ENCODE measurements at regions not wholly inside any gene's neighbourhood (a gene's known extent, or its start where the extent isn't known, plus 50 kb on each side); places are given as distances from the start of the nearest gene placed in this dataset.
"Not testable (repeated sequence)": the region's sequence is repeated elsewhere in the genome, so short reads cannot be mapped to it uniquely, and the experiment has no call there.

DNA sequence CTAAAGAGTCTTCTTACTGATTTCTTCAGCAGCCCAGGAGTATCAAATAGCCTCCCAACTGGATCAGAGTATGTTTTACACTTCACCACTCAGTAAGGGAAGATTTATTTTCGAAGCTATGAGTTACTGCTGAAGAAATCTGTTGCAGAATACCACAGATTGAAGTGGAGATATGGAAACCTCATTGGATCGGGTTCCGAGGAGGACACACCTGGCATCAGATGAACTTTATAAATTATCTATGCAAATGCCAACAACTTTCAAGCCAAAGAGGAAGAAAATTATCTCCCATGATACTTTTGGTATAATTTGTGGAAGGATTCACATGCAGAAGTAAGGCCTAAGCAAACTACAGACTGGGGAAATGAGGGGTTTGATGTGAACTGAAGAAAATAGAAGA, 515.9 kb upstream of the NDST4 start:
- no peak for DNase-seq (ENCODE audit: low spot score)

DNA sequence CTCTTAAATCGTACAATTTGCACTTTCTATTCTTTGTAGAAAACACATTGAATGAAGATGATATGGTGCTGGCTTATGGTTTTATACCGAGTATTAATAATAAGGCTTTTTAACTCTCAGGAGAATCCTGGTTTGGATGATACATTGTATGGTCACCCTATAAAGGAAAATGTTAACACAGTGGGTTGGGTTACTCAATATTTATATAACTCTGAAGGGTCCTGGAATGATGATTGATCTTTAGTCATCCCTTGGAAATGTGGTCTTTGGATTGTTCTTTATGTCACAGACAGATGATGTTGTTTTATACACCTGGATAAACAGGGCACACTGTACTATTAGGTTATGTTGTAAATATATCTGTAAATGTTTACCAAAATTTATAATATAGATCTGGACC, 496.2 kb upstream of the NDST4 start:
- DNase-seq (ENCODE audit: low spot score) = no peak

DNA sequence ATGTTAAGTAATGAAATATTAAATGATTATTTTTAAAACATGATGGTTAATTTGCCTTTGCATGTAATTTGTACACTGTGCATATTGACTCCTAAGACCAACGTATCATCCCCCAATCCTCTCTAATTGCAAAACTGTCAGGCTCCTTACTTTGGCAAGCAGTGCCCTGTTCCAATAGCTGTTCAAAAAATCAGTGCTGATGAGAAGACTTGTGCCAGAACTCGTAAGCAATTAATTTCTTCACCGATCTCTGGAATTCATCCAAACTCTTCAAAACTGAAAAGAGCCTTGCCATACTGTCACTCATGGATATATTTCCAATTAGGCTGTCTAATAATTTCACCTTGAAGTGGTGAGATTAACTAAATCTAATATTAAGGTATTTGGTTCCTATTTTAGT, 493.9 kb upstream of the NDST4 start:
- DNase-seq (ENCODE audit: low spot score) = no peak

DNA sequence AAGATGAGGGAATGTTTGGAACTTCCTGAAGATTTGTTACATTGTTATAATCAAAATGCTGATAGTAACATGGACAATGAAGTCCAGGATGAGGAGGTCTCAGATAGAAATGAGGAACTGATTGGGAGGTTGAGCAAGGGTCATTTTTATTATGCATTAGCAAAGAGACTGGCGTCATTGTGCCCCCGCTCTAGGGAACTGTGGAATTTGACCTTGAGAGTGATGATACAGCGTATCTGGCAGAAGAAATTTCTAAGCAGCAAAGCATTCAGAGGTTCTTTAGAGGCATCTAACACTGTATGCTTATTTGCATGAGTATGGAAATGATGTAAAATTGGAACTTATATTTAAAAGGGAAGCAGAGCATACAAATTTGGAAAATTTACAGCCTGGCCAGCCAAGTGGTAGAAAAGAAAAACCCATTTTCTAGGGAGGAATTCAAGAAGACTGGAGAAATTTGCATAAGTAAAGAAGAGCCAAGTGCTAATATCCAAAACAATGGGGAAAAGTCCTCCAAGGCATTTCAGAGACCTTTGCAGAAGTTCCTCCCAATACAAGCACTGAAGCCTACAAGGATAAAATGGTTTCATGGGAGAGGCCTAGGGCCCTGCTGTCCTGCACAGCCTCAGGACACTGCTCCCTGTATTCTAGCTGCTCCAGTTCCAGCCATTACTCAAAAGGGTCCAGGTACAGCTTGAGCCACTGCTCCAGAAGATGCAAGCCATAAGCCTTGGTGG, 483.0 kb upstream of the NDST4 start:
- no peak for DNase-seq (ENCODE audit: low spot score)

DNA sequence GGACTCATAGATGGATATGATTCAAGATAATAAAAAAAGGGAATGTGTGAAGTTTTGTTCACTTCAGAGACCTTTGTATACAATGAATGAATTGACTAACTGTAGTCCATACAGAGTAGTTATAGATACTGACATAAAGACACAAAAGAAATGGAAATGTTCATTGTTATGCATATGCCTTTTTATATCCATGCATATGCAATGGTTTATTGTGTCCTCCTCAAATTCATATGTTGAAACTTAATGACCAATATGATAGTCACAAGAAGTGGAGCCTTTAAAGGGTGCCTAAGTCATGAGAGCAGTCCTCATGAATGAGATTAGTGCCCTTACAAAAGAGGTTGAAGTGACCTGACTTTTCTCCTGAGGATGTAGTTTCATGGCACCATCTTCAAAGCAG, 467.5 kb upstream of the NDST4 start:
- DNase-seq (ENCODE audit: low spot score) = no peak

DNA sequence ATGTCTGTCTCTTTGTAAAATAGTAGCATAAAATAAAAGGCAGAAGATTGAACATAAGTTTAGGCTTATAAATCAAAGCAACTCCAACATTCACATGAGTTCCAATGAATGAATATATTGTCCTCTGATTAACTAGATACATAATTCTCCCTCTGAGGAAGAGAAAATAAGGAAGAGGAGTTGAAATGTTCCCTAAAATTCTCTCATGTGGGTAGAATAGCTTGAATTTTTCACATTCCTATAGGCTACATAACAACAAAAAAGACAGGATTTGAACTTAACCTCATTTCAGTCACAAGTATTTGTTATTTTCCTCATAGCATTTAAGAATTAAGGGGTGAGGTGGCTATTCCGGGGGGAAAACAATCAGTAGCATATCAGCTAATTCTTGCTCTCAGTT, 462.4 kb upstream of the NDST4 start:
- no peak for DNase-seq (ENCODE audit: low spot score)

DNA sequence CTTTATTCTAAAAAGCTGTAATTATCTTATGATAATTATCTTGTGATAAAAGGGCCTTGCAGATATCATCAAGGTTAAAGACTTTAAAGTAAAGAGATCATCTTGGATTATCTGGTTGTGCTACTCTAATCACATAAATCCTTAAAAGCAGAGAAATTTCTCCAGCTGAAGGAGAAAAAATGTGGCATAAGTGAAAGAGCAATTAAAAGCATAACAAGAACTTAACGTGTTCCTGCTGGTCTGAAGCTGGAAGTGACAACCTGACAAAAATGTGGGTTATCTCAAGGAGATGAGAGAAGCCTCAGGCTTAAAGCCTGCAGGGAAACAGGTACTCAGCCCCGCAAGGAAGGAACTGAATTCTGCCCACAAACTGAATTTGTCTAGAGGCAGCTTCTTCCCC, 449.1 kb upstream of the NDST4 start:
- no peak for DNase-seq (ENCODE audit: low spot score)

DNA sequence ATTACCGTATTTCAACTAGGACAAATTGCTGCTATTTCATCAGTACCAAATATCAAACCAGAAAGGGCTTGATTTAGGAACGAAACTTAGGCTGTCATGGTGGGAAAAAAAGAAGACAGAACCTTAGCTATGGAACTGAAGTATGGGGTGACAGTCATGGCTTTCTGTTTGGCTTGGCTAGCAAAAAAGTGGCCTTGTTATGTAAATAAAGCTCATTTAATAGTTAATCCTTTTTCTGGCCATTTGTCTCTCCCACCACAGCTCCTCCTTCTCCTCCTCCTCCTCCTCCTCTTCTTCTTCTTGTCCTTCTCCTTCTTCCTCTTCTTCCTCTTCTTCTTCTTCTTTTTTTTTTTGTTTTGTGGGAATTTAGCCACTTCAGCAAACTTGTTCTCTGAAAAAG, 434.7 kb upstream of the NDST4 start:
- DNase-seq (ENCODE audit: low spot score) = no peak

DNA sequence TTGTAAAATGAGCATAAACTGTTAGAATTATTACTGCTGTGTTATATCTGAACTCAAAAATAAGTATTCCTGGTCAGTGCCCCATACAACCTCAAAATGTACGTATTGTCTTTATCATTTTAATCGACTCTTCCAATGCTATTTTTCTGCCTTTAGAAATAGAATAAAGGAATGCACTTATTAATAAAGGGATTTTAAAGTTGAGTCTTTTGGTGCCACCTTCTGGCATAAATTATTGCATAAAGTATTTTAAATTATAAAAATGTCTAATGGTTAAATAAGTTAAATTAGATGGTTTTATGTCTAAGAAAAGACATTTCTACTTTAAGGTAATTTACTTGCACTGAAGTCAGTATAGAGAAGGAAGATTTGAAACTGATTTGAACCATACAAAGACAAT, 424.0 kb upstream of the NDST4 start:
- DNase-seq (ENCODE audit: low spot score) = no peak

DNA sequence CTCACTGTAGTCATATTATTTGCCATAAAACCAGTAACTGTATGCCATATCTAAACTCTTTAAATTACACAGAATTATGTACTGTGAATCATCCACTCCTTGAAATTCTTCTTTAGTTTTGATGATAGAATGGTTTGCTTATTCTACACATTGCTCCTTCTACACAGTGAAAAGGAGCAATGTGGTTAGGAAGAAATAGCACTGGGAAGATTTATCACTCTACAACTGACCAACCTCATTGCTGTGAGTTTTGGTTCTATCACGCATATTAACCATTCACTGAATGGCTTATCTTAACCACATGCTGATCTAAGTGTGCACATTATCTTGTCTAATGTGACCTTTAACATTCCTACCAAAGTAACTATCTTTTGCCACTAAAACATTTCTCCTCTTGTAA, 415.7 kb upstream of the NDST4 start:
- DNase-seq (ENCODE audit: low spot score) = no peak

DNA sequence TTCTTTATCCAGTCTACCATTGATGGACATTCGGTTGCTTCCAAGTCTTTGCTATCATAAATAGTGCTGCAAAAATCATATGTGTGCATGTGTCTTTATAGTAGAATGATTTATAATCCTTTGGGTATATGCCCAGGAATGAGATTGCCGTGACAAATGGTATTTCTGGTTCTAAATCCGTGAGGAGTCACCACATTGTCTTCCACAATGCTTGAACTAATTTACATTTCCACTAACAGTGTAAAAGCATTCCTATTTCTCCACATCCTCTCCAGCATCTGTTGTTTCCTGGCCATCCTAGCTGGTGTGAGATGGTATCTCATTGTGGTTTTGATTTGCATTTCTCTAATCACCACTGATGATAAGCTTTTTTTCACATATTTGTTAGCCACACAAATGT, 406.1 kb upstream of the NDST4 start:
- DNase-seq (ENCODE audit: low spot score) = not testable (repeated sequence)

DNA sequence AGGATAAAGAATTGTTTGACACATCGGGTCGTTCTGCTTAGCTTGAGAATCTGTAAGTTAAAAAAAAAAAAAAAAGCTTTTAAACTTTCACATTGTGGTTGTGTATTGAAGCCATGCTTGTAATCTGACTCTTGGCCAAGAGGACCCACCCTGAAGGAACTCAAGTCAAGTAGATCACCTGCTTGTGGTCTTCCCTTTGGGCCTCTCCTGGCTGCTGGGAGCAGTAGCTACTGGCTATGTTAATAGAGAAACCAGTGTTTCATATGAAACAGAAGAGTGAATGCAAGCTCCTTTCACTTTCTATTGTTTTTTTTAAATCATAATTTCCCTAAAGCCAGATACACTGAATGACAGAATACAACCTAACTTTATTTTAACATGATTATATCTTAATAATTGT, 402.4 kb upstream of the NDST4 start:
- DNase-seq (ENCODE audit: low spot score) = no peak

DNA sequence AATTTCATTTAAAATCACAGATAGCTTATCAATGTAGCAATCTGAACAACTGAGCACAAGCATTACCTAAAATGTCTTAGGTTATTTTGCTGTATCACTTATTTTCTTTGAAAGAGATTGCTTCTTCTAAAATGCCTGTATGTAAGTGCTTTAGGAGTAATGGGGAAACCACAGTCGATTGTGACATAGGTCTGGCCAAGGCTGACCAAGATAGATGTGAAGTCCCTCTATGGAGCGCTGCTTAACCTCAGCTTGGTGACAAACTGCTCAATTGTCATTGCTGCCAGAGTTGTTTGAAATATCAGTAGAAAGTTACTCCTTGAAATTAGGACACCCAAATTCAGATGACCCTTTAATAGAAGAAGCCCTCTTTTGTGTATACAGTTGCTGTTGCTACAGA, 401.9 kb upstream of the NDST4 start:
- DNase-seq (ENCODE audit: low spot score) = no peak

DNA sequence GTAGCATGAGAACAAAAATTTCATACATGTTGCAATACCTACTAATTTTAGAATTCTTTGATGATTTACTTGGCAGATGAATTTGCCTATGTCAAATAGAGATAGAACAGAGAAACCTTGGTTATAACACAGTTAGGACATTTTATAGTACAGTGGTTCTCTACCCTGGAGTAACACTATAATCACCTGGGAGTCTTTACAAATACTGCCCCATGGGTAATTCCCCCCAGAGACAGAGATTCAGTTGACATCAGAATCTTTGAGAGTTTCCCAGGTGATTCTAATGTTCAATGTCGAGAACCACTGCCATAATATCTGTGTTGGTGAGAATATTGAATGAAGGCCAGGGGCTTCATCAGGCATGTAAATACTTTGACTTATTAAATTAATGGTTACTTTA, 401.3 kb upstream of the NDST4 start:
- DNase-seq (ENCODE audit: low spot score) = no peak

DNA sequence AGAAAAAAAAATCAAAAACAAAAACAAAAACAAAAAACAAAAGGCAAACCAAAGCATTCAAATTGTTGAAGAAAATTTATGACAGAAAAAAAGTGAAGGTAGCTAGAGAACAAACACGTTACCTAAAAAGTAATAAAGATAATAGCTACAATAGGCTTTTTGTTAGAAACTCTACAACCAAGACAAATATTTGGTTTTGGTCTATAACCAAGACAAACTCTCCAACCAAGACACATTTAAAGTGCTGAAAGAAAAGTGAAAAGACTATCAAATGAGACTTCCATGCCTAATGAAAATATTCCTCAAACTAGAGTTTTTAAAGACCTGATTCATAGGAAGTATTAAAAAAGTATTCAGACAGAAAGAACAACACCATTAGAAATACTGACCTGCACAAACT, 391.9 kb upstream of the NDST4 start:
- DNase-seq (ENCODE audit: low spot score) = no peak

DNA sequence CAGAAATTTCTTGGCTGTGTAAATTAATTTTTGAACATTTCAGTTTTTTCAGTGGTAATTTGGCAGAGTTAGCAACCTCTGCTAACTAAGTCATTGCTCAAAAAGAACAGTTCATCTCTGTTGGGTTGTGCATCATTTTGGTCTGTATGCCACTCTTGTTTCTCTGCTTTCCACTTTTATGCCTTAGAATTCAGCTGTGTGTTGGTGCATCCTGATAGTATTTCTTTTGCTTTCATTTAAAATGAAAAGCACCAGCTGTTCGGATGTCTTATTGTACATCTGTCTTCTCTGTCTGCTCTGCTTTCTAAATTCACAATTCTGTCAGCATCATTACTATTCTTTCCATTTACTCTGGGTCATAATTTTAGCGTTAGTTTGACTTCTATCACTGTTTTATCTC, 388.2 kb upstream of the NDST4 start:
- DNase-seq (ENCODE audit: low spot score) = no peak

DNA sequence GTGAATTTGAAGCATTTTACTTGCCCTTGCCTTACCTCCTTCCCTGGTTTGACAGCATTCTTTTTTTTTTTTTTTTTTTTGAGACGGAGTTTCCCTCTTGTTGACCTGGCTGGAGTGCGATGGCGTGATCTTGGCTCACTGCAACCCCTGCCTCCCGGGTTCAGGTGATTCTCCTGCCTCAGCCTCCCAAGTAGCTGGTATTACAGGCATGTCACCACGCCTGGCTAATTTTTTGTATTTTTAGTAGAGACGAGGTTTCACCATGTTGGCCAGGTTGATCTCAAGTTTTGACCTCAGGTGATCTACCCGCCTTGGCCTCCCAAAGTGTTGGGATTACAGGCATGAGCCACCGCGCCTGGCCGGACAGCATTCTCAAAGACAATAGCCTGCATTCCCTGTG, 380.4 kb upstream of the NDST4 start:
- not testable (repeated sequence) for DNase-seq (ENCODE audit: low spot score)

DNA sequence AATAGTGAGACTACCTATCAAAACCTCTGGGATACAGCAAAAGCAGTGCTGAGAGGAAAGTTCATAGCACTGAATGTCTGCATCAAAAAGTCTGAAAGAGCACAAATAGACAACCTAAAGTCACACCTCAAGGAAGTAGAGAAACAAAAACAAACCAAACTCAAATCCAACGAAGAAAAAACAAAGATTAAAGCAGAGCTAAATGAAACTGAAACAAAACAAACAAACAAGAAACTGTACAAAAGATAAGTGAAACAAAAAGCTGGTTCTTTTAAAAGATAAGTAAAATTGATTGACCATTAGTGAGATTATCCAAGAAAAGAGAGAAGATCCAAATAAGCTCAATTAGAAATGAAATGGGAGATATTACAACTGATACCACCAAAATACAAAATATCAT, 378.3 kb upstream of the NDST4 start:
- DNase-seq (ENCODE audit: low spot score) = no peak

DNA sequence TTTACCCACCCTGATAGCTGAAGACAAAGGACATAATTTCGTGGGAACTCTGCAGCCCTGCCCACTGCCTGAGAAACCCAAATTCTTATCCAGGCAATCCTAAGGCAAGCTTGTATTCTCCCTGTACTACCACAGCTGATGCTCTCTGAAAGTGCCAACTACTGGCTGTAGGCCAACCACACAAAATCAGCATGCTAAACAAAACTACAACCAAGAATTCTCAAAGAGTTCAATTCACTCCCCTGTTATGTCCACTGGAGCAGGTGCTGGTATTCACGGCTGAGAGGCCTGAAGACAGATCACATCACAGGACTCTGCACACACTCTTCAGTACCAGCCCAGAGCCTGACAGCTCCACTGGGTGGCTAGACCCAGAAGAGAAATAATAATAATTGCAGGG, 375.9 kb upstream of the NDST4 start:
- DNase-seq (ENCODE audit: low spot score) = no peak

DNA sequence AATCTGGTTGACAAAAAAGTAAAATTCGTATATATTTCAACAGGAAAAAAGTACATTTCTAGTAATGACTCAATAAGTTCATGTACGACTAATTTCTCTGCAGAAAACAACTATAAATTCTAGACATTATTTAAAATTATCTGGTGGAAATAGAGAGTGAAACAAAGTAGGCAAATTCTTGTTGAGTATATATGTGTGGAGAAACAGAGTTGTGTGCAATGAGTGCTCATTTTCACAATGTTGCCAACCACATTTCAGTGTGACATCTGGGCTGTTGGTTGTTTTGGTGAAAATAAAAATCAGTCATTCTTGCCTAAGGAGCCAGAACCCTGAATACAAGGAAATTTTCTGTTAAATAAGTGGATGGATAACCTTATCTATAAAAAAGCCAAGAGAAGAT, 372.0 kb upstream of the NDST4 start:
- no peak for DNase-seq (ENCODE audit: low spot score)

DNA sequence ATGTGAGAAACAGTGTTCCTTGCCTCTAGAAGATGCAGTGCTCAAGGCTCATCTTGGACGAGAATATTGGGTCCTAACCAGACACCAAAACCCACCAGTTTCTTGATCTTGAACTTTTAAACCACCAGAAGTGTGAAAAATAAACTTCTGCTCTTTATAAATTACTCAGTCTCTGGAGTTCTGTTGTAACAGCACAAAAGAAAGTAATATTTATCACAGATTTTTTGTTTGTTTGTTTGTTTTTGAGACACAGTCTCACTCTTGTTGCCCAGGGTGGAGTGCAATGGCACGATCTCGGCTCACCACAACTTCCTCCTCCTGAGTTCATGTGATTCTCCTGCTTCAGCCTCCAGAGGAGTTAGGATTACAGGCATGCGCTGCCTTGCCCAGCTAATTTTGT, 371.1 kb upstream of the NDST4 start:
- no peak for DNase-seq (ENCODE audit: low spot score)

DNA sequence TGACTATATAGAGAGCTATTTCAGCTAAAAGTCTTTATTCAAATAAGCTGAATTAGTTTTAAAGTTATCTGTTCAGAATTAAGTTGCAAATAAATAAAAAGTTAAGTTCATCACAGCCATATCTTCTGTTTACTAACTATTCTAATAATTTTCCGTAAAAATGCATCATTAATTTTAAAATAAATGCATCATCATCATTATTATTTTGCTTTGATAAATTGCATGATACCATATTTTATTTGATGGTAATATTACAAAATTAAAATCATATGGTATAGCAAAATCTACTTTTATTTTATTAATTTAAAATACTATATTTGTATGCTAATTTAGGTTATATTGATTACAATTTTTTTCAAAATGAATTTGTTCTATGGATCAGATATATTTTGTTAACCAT, 357.3 kb upstream of the NDST4 start:
- DNase-seq (ENCODE audit: low spot score) = no peak

DNA sequence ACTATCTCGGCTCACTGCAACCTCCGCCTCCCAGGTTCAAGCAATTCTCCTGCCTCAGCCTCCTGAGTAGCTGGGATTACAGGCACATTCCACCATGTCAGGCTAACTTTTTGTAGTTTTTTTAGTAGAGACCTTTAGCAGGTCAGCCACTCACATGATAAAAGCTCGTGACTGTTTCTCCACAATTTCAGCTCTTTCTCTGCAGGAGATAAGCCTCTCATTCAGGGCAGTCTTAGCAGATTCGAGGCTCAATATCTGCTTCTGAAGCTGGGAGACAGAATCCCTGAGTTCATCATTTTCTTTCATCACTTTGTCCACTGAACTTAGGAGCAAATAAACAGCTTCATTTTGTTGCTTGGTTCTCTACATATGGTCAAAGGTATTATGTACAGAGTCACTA, 345.9 kb upstream of the NDST4 start:
- not testable (repeated sequence) for DNase-seq (ENCODE audit: low spot score)

DNA sequence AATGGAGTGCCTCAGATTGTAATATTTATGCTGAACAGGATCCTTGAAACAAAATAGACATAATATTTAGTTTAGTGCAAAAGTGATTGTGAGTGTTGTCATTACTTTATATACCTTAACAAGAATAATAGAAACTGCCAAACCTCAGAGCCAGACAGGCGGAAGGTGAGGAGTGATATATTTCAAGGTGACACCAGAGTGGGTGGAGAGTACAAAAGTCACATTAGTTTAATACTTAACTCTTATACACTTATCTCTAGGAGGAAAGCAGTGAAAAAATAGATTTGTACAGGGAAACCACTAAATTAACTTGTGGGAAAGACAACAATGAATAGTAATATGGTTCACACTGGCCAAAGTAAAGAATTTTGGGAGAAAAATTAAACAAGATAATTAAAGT, 342.8 kb upstream of the NDST4 start:
- DNase-seq (ENCODE audit: low spot score) = no peak

DNA sequence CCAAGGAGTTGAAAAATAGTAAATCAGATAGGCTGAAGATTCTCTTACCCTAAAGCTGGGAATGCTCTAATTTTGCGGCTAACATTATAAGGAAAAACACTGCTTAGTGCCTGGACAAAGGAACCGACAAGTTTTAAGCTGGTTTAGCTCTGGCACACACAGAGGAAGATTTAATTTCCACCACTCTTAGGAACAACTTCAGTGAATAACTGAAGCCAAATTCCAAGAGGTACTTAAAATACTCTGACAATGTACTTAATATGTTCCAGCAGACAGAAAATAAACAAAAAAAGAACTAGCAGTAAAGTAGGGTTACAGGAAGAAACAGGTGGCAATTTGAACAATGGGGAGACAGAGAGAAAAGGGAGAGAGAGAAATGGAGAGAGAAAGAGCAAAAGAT, 340.8 kb upstream of the NDST4 start:
- no peak for DNase-seq (ENCODE audit: low spot score)
